ENCODE measurements at regions not wholly inside any gene's neighbourhood (a gene's known extent, or its start where the extent isn't known, plus 50 kb on each side); places are given as distances from the start of the nearest gene placed in this dataset.

GRCh38 chr1:239636347-239636746 is 250.0 kb downstream of the CHRM3 start:
- ATAC-seq (no peak), DNase-seq (ENCODE audit: low read depth, low spot score) (no peak)
- CTCF ChIA-PET: no interaction called here
- no peaks in the 10 kb centered on the region for H3K4me1 ChIP-seq (ENCODE audit: control insufficient read depth, insufficient read depth, low read length)
- H3K9me3 ChIP-seq (ENCODE audit: control insufficient read depth, insufficient read depth, low read depth, low read length): no peaks in the 10 kb centered on the region
- TF ChIP-seq CTCF (IDR thresholded peaks at IDR 0.05) (no peak), POLR2AphosphoS5 (IDR thresholded peaks at IDR 0.05; ENCODE audit: low read depth, low read length) (no peak), SIN3A (IDR thresholded peaks at IDR 0.05; ENCODE audit: borderline replicate concordance, insufficient read depth, low read depth, low read length) (no peak), REST (IDR thresholded peaks at IDR 0.05; ENCODE audit: insufficient read depth in 1 of 2, low read depth in 2 of 2, low read length in 1 of 2) (no peak), TCF7L2 (IDR thresholded peaks at IDR 0.05; ENCODE audit: low read depth, low read length) (no peak)
- H3K27me3 ChIP-seq (ENCODE audit: control insufficient read depth, insufficient read depth, low read length): no peaks in the 10 kb centered on the region
- H3K27ac ChIP-seq (ENCODE audit: low read length): no peak overlapping the region
- BruUV-seq (replicated peaks): no TSS peak
- H3K36me3 ChIP-seq (ENCODE audit: control insufficient read depth, insufficient read depth, low read length): no peaks in the 10 kb centered on the region
- in situ Hi-C loops (cut with HindIII; ENCODE audit: low pct_unique_long_range_greater_than_20kb, low sequenced_read_pairs) (no loop called here), intact Hi-C loops (cut with micrococcal nuclease; ENCODE audit: unreplicated experiment) (no loop called here)
- no peak overlapping the region for H3K4me3 ChIP-seq (ENCODE audit: low read depth in 2 of 2, low read length in 2 of 2)
- POLR2A ChIA-PET: no interaction called here

GRCh38 chr1:239644604-239645003 is 258.2 kb downstream of the CHRM3 start:
- CTCF ChIA-PET: interaction anchor here (0.5 kb wide), 1 partner anchor 60 kb away, joined by 3 read pairs; no protein-coding TSS in a partner anchor
- Histone ChIP-seq H3K36me3 (ENCODE audit: control insufficient read depth, insufficient read depth, low read length) (no peaks in the 10 kb centered on the region), H3K9me3 (ENCODE audit: control insufficient read depth, insufficient read depth, low read depth, low read length) (no peaks in the 10 kb centered on the region), H3K27me3 (ENCODE audit: control insufficient read depth, insufficient read depth, low read length) (no peaks in the 10 kb centered on the region), H3K4me1 (ENCODE audit: control insufficient read depth, insufficient read depth, low read length) (no peaks in the 10 kb centered on the region), H3K4me3 (ENCODE audit: low read depth in 2 of 2, low read length in 2 of 2) (no peak overlapping the region), H3K27ac (ENCODE audit: low read length) (no peak overlapping the region)
- ATAC-seq: no peak
- in situ Hi-C loops (cut with HindIII; ENCODE audit: low pct_unique_long_range_greater_than_20kb, low sequenced_read_pairs) (no loop called here), intact Hi-C loops (cut with micrococcal nuclease; ENCODE audit: unreplicated experiment) (no loop called here)
- BruUV-seq (replicated peaks): no TSS peak
- no peak for DNase-seq (ENCODE audit: low read depth, low spot score)
- no peak for TF ChIP-seq REST (IDR thresholded peaks at IDR 0.05; ENCODE audit: insufficient read depth in 1 of 2, low read depth in 2 of 2, low read length in 1 of 2)
- no peak for TF ChIP-seq SIN3A (IDR thresholded peaks at IDR 0.05; ENCODE audit: borderline replicate concordance, insufficient read depth, low read depth, low read length)
- TF ChIP-seq TCF7L2 (IDR thresholded peaks at IDR 0.05; ENCODE audit: low read depth, low read length): no peak
- no peak for TF ChIP-seq POLR2AphosphoS5 (IDR thresholded peaks at IDR 0.05; ENCODE audit: low read depth, low read length)
- no peak for TF ChIP-seq CTCF (IDR thresholded peaks at IDR 0.05)
- POLR2A ChIA-PET: no interaction called here
